GM12878 (cell line): ENCODE measurements at regions not wholly inside any gene's neighbourhood (a gene's known extent, or its start where the extent isn't known, plus 50 kb on each side); places are given as distances from the start of the nearest gene placed in this dataset.

Source experiments
- ATAC-seq: fragments of 200-7000 bp; cut with Tn5 transposase; 3 replicates; pipeline ENCODE4 v1.9.1; 2020; ENCODE audit warnings: mild to moderate bottlenecking, moderate library complexity
- BruUV-seq: library from RNA; stranded (reverse); fragments of 400-500 nt; replicated peaks from 2 replicates; lab custom pipeline; 2021; lab: Mats Ljungman, UMichigan
- CTCF ChIA-PET: fragments of 300-600 bp; sonication (Branson Sonifier 250); formaldehyde crosslinking; extraction: SDS; loops from one replicate; lab custom pipeline; 2021; ENCODE audit warnings: inconsistent platforms; lab: Yijun Ruan, JAX
- POLR2A ChIA-PET: fragments of 350-600 bp; formaldehyde crosslinking; extraction: SDS; loops from one replicate; lab custom pipeline; 2021; ENCODE audit warnings: inconsistent platforms; lab: Charles Lee
- RAD21 ChIA-PET: fragments of 300-600 bp; sonication (Branson Sonifier 250); formaldehyde crosslinking; loops from one replicate; lab custom pipeline; 2023; ENCODE audit warnings: antibody characterized with exemption; ENCODE audit not compliant: unreplicated experiment; lab: Charles Lee
- SMC1A ChIA-PET: fragments of 300-600 bp; sonication (Branson Sonifier 250); formaldehyde crosslinking; loops from one replicate; lab custom pipeline; 2023; ENCODE audit not compliant: unreplicated experiment, uncharacterized antibody; lab: Charles Lee
- DNase-seq: peaks from one replicate; pipeline ENCODE4 v3.0.0-alpha.2; 2011; ENCODE audit warnings: low read depth, low spot score
- FAIRE-seq: peaks from 3 replicates; lab custom pipeline; 2011; peaks lifted over from hg19 to GRCh38; lab: Jason Lieb, UNC
- H2AFZ ChIP-seq: 2 replicates; pipeline ENCODE4 v1.6.0; 2011; ENCODE audit warnings: low read depth, low read length, control low read depth; ENCODE audit not compliant: control insufficient read depth
- H3K27ac ChIP-seq: 2 replicates; pipeline ENCODE4 v1.5.1; 2011; ENCODE audit warnings: control low read depth; ENCODE audit not compliant: control insufficient read depth, insufficient read depth
- H3K27me3 ChIP-seq, 2 experiments: replicated peaks in 1 of 2; 2 replicates each; pipeline versions ENCODE4 v1.6.0 to v1.6.1; 2011; ENCODE audit warnings: low read length in 1 of 2; ENCODE audit not compliant: control insufficient read depth in 2 of 2, insufficient read depth in 2 of 2
- H3K36me3 ChIP-seq, 2 experiments: 2 replicates each; pipeline ENCODE4 v1.5.1; 2011; ENCODE audit warnings: low read length in 1 of 2; ENCODE audit not compliant: control insufficient read depth in 2 of 2, insufficient read depth in 2 of 2
- H3K4me1 ChIP-seq: 2 replicates; pipeline ENCODE4 v1.6.1; 2011; ENCODE audit warnings: mild to moderate bottlenecking, low read length, moderate library complexity, mixed read lengths; ENCODE audit not compliant: control insufficient read depth, insufficient read depth
- H3K4me2 ChIP-seq: 2 replicates; pipeline ENCODE4 v1.6.0; 2011; ENCODE audit warnings: control low read depth; ENCODE audit not compliant: control insufficient read depth, insufficient read depth
- H3K4me3 ChIP-seq: fragments of 200-600 bp; sonication (generic); 2 replicates; pipeline ENCODE4 v1.5.1; 2016
- H3K79me2 ChIP-seq: 2 replicates; pipeline ENCODE4 v1.6.0; 2011; ENCODE audit warnings: low read length; ENCODE audit not compliant: control insufficient read depth, insufficient read depth
- H3K9ac ChIP-seq: 2 replicates; pipeline ENCODE4 v1.8.0; 2011; ENCODE audit warnings: low read length, control low read depth, mixed read lengths; ENCODE audit not compliant: control insufficient read depth, insufficient read depth
- H3K9me3 ChIP-seq: replicated peaks from 3 replicates; pipeline ENCODE4 v1.5.1; 2011; ENCODE audit warnings: mild to moderate bottlenecking, low read length; ENCODE audit not compliant: control insufficient read depth, insufficient read depth
- H4K20me1 ChIP-seq: 2 replicates; pipeline ENCODE4 v1.6.0; 2011; ENCODE audit not compliant: control insufficient read depth, insufficient read depth
- CUX1 ChIP-seq: IDR thresholded peaks from 2 replicates; pipeline ENCODE4 v1.6.1; 2012; ENCODE audit warnings: improper control_type of control experiment, low read depth, low read length; ENCODE audit not compliant: insufficient replicate concordance
- E2F8 ChIP-seq: fragments of 450-650 bp; IDR thresholded peaks from 2 replicates; pipeline ENCODE4 v1.6.1; 2018; ENCODE audit warnings: mild to moderate bottlenecking, low read depth, moderate library complexity; ENCODE audit not compliant: partially characterized antibody
- NFYB ChIP-seq: IDR thresholded peaks from 2 replicates; pipeline ENCODE4 v1.6.1; 2011; ENCODE audit warnings: low read depth, mild to moderate bottlenecking, low read length, improper control_type of control experiment, moderate library complexity; ENCODE audit not compliant: insufficient read depth
- PAX5 ChIP-seq: IDR thresholded peaks from 2 replicates; pipeline ENCODE4 v1.6.1; 2011; ENCODE audit warnings: low read depth, low read length, borderline replicate concordance
- POLR2AphosphoS2 ChIP-seq: IDR thresholded peaks from 2 replicates; pipeline ENCODE4 v1.6.1; 2011; ENCODE audit warnings: low read depth, mild to moderate bottlenecking, low read length, improper control_type of control experiment, moderate library complexity
- POLR2AphosphoS5 ChIP-seq: IDR thresholded peaks from 2 replicates; pipeline ENCODE4 v1.6.1; 2011; ENCODE audit warnings: mild to moderate bottlenecking, low read length, inconsistent platforms
- REST ChIP-seq: IDR thresholded peaks from 2 replicates; pipeline ENCODE4 v1.6.1; 2012; ENCODE audit warnings: mild to moderate bottlenecking, low read depth, low read length
- SP1 ChIP-seq: IDR thresholded peaks from one replicate; pipeline ENCODE4 v1.6.1; 2011; ENCODE audit warnings: low read depth, low read length
- TCF12 ChIP-seq: IDR thresholded peaks from 2 replicates; pipeline ENCODE4 v1.6.1; 2011; ENCODE audit warnings: low read depth, mild to moderate bottlenecking, low read length
- WGBS: methylation state at CpG from one replicate; pipeline ENCODE4 v1.1.6; 2016; ENCODE audit warnings: low lambda C conversion rate; ENCODE audit not compliant: insufficient replicate concordance, insufficient coverage; ENCODE audit errors: missing lambda C conversion rate; 5-methylcytosine and 5-hydroxymethylcytosine counted together
- in situ Hi-C: fragments of 300-500 bp; cut with MboI; formaldehyde crosslinking; loops from 9 replicates; pipeline ENCODE4 v1.14.3; 2018; ENCODE audit warnings: mixed read lengths
- intact Hi-C: fragments of 100-400 bp; cut with micrococcal nuclease; formaldehyde crosslinking; loops from one replicate; pipeline ENCODE4 v1.14.2; 2022; ENCODE audit not compliant: unreplicated experiment

- no peak for TF ChIP-seq POLR2AphosphoS2
- TF ChIP-seq PAX5: no peak
- no peak for TF ChIP-seq POLR2AphosphoS5
- no peak for TF ChIP-seq E2F8
- TF ChIP-seq REST: no peak
- no peak for TF ChIP-seq SP1
These were observed 103.3 kb downstream of the TPRA1 start (continued) for GRCh38 chr3:127487196-127487595.

GRCh38 chr3:127486321-127486944 is 104.1 kb downstream of the TPRA1 start:
- ChIA-PET CTCF (interaction anchor here (1.2 kb wide), 1 partner anchor 13 kb away, joined by 5 read pairs; no protein-coding TSS in a partner anchor), RAD21 (no interaction called here), POLR2A (no interaction called here), SMC1A (no interaction called here)
- Histone ChIP-seq H3K79me2 (no peaks in the 10 kb centered on the region), H3K27me3 (no peaks in the 10 kb centered on the region; a peak in 1 of 4 replicates), H3K4me3 (no peak overlapping the region), H3K9me3 (no peaks in the 10 kb centered on the region), H3K4me1 (peaks cover 23% of the 10 kb centered on the region), H3K27ac (no peak overlapping the region), H3K36me3 (no peaks in the 10 kb centered on the region), H3K4me2 (no peak overlapping the region), H2AFZ (no peak overlapping the region), H4K20me1 (no peaks in the 10 kb centered on the region), H3K9ac (no peak overlapping the region)
- in situ Hi-C loops (no loop called here), intact Hi-C loops (no loop called here)
- WGBS: 28% methylated on average over 10 of the region's 10 CpGs
- FAIRE-seq: no peak
- no TSS peak for BruUV-seq
- DNase-seq: no peak
- no peak for ATAC-seq
- TF ChIP-seq TCF12 (no peak), CUX1 (no peak), NFYB (peak; percentile 59; the same call in 1 of the 2 replicates)
